Caco-2 (cell line): ENCODE measurements at regions not wholly inside any gene's neighbourhood (a gene's known extent, or its start where the extent isn't known, plus 50 kb on each side); places are given as distances from the start of the nearest gene placed in this dataset.

Source experiments
- BruUV-seq: library from RNA; stranded (reverse); fragments of 400-500 nt; replicated peaks from 2 replicates; lab custom pipeline; 2021; lab: Mats Ljungman, UMichigan
- CTCF ChIA-PET: fragments of 300-600 bp; sonication (Branson Sonifier 250); formaldehyde crosslinking; loops from one replicate; lab custom pipeline; 2022; ENCODE audit warnings: antibody characterized with exemption; lab: Charles Lee
- POLR2A ChIA-PET: fragments of 300-600 bp; sonication (Branson Sonifier 250); formaldehyde crosslinking; loops from one replicate; lab custom pipeline; 2022; ENCODE audit warnings: antibody characterized with exemption; lab: Charles Lee
- DNase-seq, 2 experiments: peaks; one replicate each; pipeline versions ENCODE4 v3.0.0 to v3.0.0-alpha.2; 2020 to 2022
- H3K27me3 ChIP-seq: replicated peaks from 2 replicates; pipeline ENCODE4 v1.6.0; 2011; ENCODE audit warnings: low read length; ENCODE audit not compliant: control insufficient read depth, insufficient read depth
- H3K36me3 ChIP-seq: 2 replicates; pipeline ENCODE4 v1.5.1; 2011; ENCODE audit warnings: low read length; ENCODE audit not compliant: control insufficient read depth, insufficient read depth
- H3K4me1 ChIP-seq: fragments of 250-450 bp; sonication (Bioruptor Pico); 2 replicates; pipeline ENCODE4 v1.5.1; 2020; ENCODE audit warnings: mild to moderate bottlenecking
- H3K4me3 ChIP-seq: 2 replicates; pipeline ENCODE4 v1.5.1; 2011; ENCODE audit warnings: low read depth, mild to moderate bottlenecking, control low read depth, low read length
- H3K9me3 ChIP-seq: fragments of 250-450 bp; sonication (Bioruptor Pico); 2 replicates; pipeline ENCODE4 v1.5.1; 2020; ENCODE audit warnings: mild to moderate bottlenecking, moderate library complexity
- H3K27ac Mint-ChIP-seq: one replicate; pipeline ENCODE4 v1.8.0; 2022; ENCODE audit warnings: mixed read lengths; ENCODE audit not compliant: unreplicated experiment
- H3K27me3 Mint-ChIP-seq: one replicate; pipeline ENCODE4 v1.8.0; 2022; ENCODE audit warnings: mixed read lengths; ENCODE audit not compliant: insufficient read depth, unreplicated experiment
- H3K36me3 Mint-ChIP-seq: one replicate; pipeline ENCODE4 v1.8.0; 2022; ENCODE audit warnings: mild to moderate bottlenecking, mixed read lengths; ENCODE audit not compliant: insufficient read depth, unreplicated experiment
- H3K4me1 Mint-ChIP-seq: one replicate; pipeline ENCODE4 v1.8.0; 2022; ENCODE audit warnings: low read depth, mixed read lengths; ENCODE audit not compliant: unreplicated experiment
- H3K4me3 Mint-ChIP-seq: one replicate; pipeline ENCODE4 v1.8.0; 2022; ENCODE audit warnings: mild to moderate bottlenecking, moderate library complexity, mixed read lengths; ENCODE audit not compliant: unreplicated experiment
- H3K9me3 Mint-ChIP-seq: one replicate; pipeline ENCODE4 v1.8.0; 2022; ENCODE audit warnings: mixed read lengths; ENCODE audit not compliant: unreplicated experiment
- intact Hi-C: fragments of 100-400 bp; cut with micrococcal nuclease; formaldehyde crosslinking; loops from one replicate; pipeline ENCODE4 v1.10.0; 2022; ENCODE audit not compliant: unreplicated experiment
- TF ChIP-seq, protein P1 (sequence below), 2 experiments: fragments of 200-600 bp in 1 of 2; IDR thresholded peaks; 1 replicate in 1 of 2; 2 replicates in 1 of 2; pipeline versions ENCODE4 v1.5.1 to v1.8.0; 2011 to 2022; ENCODE audit warnings: antibody characterized with exemption in 1 of 2, control low read depth in 1 of 2, inconsistent platforms in 1 of 2, low read depth in 1 of 2, low read length in 1 of 2, mild to moderate bottlenecking in 1 of 2, moderate library complexity in 1 of 2; ENCODE audit not compliant: insufficient read depth in 1 of 2, severe bottlenecking in 1 of 2, unreplicated experiment in 1 of 2

DNA sequence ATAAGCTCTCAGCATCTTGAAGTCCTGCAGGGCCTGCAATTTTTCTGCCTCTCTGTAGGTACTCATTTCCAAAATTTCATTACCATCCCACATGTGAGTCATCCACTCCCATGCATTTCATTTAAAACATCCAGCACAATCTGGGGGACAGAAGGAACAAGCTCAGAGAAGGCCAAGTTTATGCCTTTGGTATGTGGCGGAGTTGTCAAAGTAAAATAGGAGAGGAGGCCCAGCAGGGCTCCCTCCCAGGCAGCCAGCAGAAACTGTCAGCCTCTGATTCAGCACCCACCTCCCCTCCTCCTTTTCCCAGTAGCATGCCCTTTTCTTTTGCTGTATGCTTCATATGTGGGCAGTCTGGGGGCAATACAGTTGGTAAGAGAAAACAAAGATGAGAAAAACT, 126.4 kb upstream of the ZNF366 start:
- DNase-seq, result no peak
- H3K36me3 ChIP-seq, result no peaks in the 10 kb centered on the region
- H3K9me3 ChIP-seq, result no peaks in the 10 kb centered on the region
- BruUV-seq, result no TSS peak
- intact Hi-C loops, result no loop called here
- Mint-ChIP-seq H3K36me3 (no peaks in the 10 kb centered on the region), H3K4me1 (peaks cover 13% of the 10 kb centered on the region), H3K9me3 (no peaks in the 10 kb centered on the region), H3K27me3 (no peaks in the 10 kb centered on the region), H3K27ac (no peak overlapping the region), H3K4me3 (no peak overlapping the region)
- TF ChIP-seq, protein P1, sequence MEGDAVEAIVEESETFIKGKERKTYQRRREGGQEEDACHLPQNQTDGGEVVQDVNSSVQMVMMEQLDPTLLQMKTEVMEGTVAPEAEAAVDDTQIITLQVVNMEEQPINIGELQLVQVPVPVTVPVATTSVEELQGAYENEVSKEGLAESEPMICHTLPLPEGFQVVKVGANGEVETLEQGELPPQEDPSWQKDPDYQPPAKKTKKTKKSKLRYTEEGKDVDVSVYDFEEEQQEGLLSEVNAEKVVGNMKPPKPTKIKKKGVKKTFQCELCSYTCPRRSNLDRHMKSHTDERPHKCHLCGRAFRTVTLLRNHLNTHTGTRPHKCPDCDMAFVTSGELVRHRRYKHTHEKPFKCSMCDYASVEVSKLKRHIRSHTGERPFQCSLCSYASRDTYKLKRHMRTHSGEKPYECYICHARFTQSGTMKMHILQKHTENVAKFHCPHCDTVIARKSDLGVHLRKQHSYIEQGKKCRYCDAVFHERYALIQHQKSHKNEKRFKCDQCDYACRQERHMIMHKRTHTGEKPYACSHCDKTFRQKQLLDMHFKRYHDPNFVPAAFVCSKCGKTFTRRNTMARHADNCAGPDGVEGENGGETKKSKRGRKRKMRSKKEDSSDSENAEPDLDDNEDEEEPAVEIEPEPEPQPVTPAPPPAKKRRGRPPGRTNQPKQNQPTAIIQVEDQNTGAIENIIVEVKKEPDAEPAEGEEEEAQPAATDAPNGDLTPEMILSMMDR (IDR thresholded peaks at IDR 0.05; ENCODE audit: insufficient read depth in 1 of 2, low read depth in 1 of 2, low read length in 1 of 2, severe bottlenecking in 1 of 2, unreplicated experiment in 1 of 2), result no peak
- CTCF ChIA-PET, result no interaction called here
- peaks cover 5% of the 10 kb centered on the region for H3K4me1 ChIP-seq
- no peak overlapping the region for H3K4me3 ChIP-seq
- POLR2A ChIA-PET, result no interaction called here
- H3K27me3 ChIP-seq, result no peaks in the 10 kb centered on the region

DNA sequence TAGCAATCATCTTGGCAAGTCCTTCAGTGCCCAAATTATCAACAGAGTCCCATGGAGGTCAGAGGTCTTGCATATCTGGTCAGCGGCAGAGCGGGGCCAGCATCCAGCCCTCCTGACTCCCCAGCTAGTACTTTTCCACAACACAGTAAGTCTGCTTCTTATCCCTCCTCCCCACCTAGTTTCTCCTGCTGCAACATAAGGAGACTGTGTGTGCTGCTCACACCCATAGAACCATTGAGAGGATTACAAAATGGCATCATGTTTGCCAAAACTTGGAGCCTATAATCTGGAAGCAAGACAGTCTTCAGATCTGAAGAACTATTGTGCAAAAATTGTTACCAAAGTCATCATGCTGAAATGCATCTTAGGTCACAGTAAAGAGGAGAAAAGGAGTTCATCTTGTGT, 125.8 kb upstream of the ZNF366 start:
- H3K4me1 ChIP-seq, result peaks cover 8% of the 10 kb centered on the region
- Mint-ChIP-seq H3K27me3 (no peaks in the 10 kb centered on the region), H3K27ac (no peak overlapping the region), H3K4me3 (no peak overlapping the region), H3K9me3 (no peaks in the 10 kb centered on the region), H3K4me1 (peaks cover 18% of the 10 kb centered on the region), H3K36me3 (no peaks in the 10 kb centered on the region)
- no peak overlapping the region for H3K4me3 ChIP-seq
- TF ChIP-seq, protein P1 (IDR thresholded peaks at IDR 0.05; ENCODE audit: insufficient read depth in 1 of 2, low read depth in 1 of 2, low read length in 1 of 2, severe bottlenecking in 1 of 2, unreplicated experiment in 1 of 2), result no peak
- no TSS peak for BruUV-seq
- no peak for DNase-seq
- no peaks in the 10 kb centered on the region for H3K36me3 ChIP-seq
- POLR2A ChIA-PET, result no interaction called here
- CTCF ChIA-PET, result interaction anchor here (1.6 kb wide), 1 partner anchor 22 kb away, joined by 5 read pairs; no protein-coding TSS in a partner anchor
- intact Hi-C loops, result no loop called here
- no peaks in the 10 kb centered on the region for H3K27me3 ChIP-seq
- H3K9me3 ChIP-seq, result no peaks in the 10 kb centered on the region

DNA sequence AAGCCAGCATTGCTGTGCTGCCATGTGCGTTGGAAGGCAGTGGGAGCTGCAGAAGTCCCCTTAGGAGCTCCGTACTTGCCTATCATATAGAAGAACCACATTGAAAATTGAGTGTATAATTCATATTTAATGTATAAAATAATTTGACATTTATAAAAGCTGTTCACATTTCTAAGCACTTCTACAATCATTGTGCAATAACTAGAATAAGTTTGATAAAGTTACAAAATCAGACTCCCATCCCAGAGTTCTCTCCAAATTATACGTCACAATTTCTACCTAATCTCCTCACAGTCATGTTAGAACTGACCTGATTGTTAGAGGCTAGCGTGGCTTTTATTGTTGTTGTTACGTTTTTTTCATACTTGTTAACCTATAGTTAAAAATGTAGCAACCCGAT, 123.5 kb upstream of the ZNF366 start:
- BruUV-seq, result no TSS peak
- Mint-ChIP-seq H3K4me3 (no peak overlapping the region), H3K27ac (no peak overlapping the region), H3K27me3 (no peaks in the 10 kb centered on the region), H3K36me3 (no peaks in the 10 kb centered on the region), H3K9me3 (no peaks in the 10 kb centered on the region), H3K4me1 (peaks cover 20% of the 10 kb centered on the region)
- ChIA-PET CTCF (no interaction called here), POLR2A (no interaction called here)
- DNase-seq, result no peak
- no peaks in the 10 kb centered on the region for H3K36me3 ChIP-seq
- no peaks in the 10 kb centered on the region for H3K9me3 ChIP-seq
- H3K4me3 ChIP-seq, result no peak overlapping the region
- TF ChIP-seq, protein P1 (IDR thresholded peaks at IDR 0.05; ENCODE audit: insufficient read depth in 1 of 2, low read depth in 1 of 2, low read length in 1 of 2, severe bottlenecking in 1 of 2, unreplicated experiment in 1 of 2), result no peak
- H3K27me3 ChIP-seq, result no peaks in the 10 kb centered on the region
- H3K4me1 ChIP-seq, result peaks cover 8% of the 10 kb centered on the region
- intact Hi-C loops, result no loop called here
